Upper lobe of left lung (tissue), 4 donors: ENCODE measurements at regions not wholly inside any gene's neighbourhood (a gene's known extent, or its start where the extent isn't known, plus 50 kb on each side); places are given as distances from the start of the nearest gene placed in this dataset.

Experiments
- EP300 ChIP-seq, 4 donors: sonication (generic); formaldehyde crosslinking; IDR thresholded peaks; one replicate each; pipeline ENCODE4 v1.5.1; 2017; ENCODE audit warnings: antibody characterized with exemption in 4 of 4, control low read depth in 2 of 4
- POLR2A ChIP-seq, 4 donors: fragments of 450-650 bp; IDR thresholded peaks; one replicate each; pipeline ENCODE4 v1.5.1; 2016 to 2017; ENCODE audit warnings: antibody characterized with exemption in 4 of 4, mild to moderate bottlenecking in 2 of 4
- POLR2AphosphoS5 ChIP-seq, 2 donors: sonication (generic); formaldehyde crosslinking; IDR thresholded peaks; one replicate each; pipeline ENCODE4 v1.5.1; 2017; ENCODE audit warnings: antibody characterized with exemption in 2 of 2
- TF ChIP-seq, protein P1 (sequence below), 6 experiments: fragments of 450-650 bp in 4 of 6; fragments of 200-600 bp in 2 of 6; sonication (generic) in 2 of 6; IDR thresholded peaks; one replicate each; pipeline ENCODE4 v1.5.1; 2016 to 2019; ENCODE audit warnings: antibody characterized with exemption in 6 of 6

DNA sequence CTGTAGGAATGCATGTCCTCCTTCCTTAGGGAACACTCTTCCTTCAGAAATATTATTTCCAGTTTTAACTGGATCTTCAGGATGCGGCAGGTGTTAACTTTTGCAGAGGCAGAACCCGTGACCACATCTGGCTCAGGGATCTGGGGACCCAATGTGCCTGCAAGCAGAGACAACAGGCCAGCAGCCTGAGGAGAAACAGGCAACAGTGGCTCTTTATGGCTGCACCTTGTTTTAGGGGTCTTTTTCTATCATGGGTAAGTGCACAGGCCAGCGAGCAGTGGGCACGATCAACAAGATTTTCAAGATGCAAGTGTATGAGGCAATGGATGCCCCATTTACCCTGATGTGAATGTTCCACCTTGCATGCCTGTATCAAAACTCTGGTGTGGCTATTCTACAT is 497.5 kb upstream of the KLF6 start:
- TF ChIP-seq, protein P1, sequence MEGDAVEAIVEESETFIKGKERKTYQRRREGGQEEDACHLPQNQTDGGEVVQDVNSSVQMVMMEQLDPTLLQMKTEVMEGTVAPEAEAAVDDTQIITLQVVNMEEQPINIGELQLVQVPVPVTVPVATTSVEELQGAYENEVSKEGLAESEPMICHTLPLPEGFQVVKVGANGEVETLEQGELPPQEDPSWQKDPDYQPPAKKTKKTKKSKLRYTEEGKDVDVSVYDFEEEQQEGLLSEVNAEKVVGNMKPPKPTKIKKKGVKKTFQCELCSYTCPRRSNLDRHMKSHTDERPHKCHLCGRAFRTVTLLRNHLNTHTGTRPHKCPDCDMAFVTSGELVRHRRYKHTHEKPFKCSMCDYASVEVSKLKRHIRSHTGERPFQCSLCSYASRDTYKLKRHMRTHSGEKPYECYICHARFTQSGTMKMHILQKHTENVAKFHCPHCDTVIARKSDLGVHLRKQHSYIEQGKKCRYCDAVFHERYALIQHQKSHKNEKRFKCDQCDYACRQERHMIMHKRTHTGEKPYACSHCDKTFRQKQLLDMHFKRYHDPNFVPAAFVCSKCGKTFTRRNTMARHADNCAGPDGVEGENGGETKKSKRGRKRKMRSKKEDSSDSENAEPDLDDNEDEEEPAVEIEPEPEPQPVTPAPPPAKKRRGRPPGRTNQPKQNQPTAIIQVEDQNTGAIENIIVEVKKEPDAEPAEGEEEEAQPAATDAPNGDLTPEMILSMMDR (IDR thresholded peaks at IDR 0.05), result no peak
- TF ChIP-seq POLR2A (IDR thresholded peaks at IDR 0.05) (no peak), POLR2AphosphoS5 (IDR thresholded peaks at IDR 0.05) (no peak), EP300 (IDR thresholded peaks at IDR 0.05) (no peak)
